Smooth muscle cell of the brain vasculature (primary cell): ENCODE measurements at regions not wholly inside any gene's neighbourhood (a gene's known extent, or its start where the extent isn't known, plus 50 kb on each side); places are given as distances from the start of the nearest gene placed in this dataset.
A peak's percentile ranks its signal among the peaks of the same experiment; 100 is the strongest.

ENCODE experiments used
- DNase-seq: peaks from one replicate; pipeline ENCODE4 v3.0.0-alpha.2; 2012; ENCODE audit warnings: low read depth, low spot score

DNA sequence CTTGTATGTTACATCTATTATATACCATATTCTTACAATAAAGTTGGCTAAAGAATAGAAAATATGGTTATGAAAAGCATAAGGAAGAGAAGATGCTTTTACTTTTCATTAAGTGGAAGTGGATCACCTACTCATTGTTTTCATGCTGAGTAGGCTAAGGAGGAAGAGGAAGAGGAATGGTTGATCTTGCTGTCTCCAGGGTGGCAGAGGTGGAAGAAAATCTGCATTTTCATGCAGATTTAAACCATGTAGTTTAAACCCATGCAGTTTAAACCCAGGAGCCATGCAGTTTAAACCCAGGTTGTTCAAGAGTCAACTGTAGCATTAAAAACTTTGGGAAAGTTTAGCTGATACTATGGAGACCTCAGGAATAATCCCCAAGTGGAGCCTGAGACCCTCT, 214.8 kb upstream of the NAALADL2 start:
- no peak for DNase-seq

DNA sequence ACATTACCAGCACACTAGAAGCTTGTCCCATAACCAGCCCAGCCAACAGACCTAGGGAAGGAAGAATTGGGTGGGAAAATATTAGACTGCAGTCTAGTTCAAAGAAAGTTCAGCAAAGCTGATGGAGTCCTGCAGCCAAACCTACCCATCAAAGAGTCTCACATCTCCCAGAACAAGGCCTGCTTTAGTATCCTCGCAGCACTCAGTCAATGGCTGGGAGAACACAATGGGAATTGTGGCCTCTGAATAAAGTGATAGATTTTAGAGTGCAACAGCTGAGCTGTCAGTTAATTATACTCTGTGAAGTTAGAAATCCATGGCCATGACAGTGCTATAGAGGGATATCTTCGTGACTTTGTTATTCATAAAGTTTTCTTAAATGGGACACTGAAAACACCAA, 207.2 kb upstream of the NAALADL2 start:
- no peak for DNase-seq

DNA sequence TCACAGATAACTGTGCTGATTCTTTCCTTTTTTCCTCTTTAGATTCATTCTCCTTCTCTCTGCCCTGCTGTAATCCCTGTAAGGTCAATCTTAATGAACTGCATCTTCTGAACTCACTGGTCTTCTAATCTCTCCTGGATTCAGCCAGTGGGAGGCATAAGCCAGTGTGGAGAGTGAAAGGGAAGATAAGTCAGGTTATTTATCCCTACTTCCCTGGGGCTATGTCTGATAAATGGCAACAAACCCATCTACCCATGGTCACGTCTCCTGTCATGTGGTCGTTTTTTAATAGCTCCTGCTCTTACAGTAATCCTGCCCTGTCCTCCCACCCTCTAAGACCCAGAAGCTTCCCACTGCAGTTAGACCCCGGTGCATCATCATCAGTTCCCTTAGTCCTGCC, 199.6 kb upstream of the NAALADL2 start:
- DNase-seq: no peak

DNA sequence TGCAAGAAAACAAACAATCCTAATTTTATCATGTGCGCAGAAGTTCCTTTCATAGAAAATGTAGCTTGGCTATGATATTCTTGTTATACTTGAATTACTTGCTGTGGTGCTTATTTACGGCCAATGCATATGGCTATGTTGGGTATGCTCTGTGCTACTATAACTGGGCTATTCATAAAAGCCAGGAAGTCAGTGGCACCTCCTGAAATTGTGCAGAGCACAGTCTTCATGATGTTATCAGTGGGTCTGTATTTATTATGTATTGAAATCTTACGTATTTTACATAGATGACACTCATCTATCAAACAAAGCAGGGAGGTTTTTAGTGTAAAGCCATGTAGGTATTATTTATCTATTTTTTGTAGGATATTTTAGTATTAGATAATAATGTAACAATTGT, 196.5 kb upstream of the NAALADL2 start:
- DNase-seq: no peak

DNA sequence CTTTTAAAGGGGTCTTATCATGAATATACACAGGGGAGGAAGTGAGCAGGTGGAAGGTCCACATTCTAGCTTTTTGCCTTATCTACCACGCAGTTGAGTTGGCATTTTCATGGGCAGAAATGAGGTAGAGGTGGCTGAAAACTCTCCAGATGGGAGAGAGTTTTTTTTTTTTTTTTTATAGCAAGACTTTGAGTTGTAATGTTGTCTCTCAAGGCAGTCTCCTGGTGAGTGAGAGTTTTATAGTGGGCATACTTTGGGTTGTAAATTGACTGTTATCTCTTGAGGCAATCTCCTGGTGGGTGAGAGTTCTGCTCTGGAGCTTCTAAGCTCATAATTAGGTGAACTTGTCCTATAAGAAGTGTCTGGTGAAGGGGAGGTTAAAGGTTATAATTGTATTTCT, 191.7 kb upstream of the NAALADL2 start:
- no peak for DNase-seq

DNA sequence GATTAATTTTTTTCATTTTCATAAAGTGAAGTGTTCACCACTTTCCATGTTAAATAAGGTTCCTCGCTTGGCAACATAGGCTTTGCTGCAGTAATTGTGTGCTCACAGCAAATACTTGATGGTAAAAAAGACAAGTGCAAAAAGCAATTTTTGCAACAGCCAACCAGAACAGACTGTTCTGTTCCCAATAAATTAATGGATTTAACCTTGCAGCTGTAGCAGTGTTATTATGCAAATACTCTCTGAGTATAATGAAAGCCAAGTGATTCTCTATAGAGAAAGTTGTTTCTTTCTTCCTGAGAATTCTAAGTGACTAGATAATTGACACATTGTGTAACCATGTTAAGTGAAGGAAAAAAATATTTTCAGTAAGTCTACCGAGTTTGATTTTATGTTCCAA, 183.7 kb upstream of the NAALADL2 start:
- DNase-seq: no peak

DNA sequence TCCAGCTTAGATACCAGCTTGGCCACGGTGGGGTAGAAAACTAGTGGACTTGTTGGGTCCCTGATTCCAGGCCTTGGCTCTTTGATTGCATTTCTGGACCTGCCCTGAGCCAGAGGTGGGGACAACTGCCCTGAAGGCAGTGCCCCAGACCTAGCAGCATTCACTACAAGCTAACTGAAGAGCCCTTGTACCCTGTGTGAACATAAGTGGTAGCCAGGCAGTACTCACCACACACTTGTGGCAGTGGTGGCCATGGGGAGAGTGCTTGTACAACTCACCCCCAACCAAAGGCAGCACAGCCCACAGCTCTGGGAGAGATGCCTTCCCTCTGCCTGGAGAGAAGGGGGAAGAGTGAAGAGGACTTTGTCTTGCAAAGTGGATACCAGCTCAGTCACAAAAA, 177.3 kb upstream of the NAALADL2 start:
- no peak for DNase-seq

DNA sequence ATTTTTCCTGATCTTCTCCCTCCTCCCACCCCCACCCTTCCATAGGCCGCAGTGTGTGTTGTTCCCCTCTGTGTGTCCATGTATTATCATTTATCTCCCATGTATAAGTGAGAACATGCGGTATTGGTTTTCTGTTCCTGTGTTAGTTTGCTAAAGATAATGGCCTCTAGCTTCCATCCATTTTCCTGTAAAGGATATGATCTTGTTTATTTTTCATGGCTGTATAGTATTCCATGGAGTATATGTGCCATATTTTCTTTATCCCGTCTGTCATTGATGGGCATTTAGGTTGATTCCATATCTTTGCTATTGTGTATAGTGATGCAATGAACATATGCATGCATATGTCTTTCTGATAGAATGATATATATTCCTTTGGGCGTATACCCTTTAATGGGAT, 173.3 kb upstream of the NAALADL2 start:
- DNase-seq: no peak

DNA sequence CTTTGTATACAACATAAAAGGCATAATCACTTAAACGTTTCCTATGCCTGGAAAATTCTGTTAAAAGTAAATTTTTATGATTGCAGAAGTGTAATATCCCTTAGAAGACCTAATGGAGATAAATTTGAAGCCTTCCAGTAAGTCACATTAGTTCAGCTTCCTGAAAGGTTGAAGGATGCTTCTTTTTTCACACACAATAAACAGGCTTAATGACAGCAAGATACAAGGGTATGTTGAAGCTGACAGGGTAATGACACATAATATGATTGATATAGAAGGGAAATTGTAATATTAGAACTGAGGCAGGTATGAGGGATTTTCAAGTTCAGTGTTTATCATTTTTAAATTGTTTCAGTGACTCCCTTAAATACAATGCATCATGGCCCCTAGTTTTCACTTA, 161.8 kb upstream of the NAALADL2 start:
- no peak for DNase-seq

DNA sequence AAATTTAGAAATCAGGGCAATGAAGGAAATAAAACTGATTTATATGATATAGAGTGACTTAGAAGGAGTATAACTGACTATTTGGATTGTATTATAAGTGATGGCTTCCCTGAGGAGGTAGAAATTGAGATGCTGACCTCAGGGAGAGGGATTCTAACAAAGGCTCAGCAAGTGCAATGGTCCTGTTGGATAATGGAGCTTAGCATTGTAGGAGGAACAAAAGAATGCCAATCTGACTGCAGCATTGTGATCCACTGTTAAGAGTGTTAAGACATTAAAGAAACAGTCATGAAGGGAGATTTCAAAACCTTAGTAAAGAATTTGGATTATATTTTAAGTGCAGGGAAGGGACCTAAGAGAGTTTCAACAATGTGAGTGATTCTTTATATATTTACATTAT, 158.4 kb upstream of the NAALADL2 start:
- DNase-seq: no peak

DNA sequence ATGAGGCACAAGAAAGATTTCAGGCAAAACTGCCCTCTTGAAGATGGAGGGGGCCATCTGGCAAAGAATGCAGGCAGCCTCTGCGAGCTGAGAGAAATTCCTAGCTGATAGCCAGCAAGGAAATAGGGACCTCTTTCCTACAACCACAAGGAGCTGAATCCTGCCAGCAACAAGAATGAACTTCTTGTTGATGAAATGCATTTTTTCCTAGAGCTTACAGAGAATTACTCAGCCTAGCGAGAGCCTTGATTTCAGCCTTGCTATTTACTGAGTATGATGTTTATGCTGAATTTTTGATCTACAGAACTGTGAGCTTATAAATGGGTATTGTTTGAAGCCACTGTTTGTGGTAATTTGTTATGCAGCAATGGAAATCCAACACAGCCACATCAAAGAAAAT, 148.5 kb upstream of the NAALADL2 start:
- DNase-seq: no peak

DNA sequence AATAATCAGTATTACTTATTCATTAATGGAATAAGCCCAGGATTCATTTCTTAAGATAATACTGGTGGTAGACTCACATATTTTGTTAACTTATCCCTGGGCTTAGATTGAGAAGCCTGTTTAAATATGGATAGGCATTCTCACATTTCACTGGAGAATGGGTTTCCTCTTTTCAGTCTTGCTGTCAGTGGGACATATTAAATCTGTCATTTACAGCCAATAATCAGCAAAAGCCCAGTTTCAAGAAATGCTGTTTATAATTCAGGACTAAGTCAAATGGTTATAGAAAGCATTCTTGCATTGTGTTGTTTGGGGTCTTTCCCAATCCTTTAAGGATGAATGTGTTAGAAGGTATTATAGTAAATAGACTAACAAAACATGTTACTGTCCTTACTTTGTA, 143.7 kb upstream of the NAALADL2 start:
- DNase-seq: no peak

DNA sequence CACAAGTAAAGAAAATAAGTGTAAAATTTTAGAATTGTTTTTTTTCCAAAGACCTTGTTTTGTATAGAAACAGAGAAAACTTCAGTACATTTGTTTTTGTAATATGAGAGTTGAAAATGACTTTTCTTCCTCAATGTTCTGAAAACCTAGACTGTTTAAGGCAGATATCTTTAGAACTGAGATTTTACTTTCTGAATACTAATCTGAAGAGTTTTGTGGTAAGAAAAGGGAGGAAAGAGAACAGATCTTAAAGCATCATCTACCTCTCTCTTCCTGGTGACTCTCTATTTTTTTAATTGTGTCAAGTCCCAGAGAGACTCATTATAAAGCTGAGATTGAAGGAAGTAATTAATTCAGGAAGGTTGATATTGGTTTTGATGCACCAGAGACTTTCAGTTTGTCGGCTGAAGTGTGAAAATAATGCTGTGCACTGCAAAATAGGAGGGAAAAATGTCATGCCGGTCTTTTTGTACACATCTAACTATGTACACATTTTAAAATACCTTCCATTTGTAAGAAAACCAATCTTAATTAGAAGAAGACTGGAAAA, 142.1 kb upstream of the NAALADL2 start:
- DNase-seq: no peak

DNA sequence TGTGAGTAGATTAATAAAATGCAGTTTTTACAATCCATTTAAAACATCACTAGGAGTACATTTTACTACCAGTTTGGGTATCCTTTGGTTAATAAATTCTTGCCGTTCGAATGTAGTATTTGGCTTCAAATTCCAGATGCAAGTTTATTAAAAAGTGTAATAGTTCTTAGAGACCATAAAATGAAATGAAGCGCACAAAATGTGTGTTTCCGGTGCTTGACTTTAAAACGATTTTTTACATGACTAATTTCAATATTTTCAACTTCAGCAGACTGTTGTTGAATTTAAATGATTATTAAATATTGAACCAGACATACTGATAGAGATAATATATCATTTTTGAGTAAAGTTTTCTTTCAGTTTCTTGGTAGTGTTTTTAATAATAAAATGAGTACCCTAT, 138.4 kb upstream of the NAALADL2 start:
- no peak for DNase-seq

DNA sequence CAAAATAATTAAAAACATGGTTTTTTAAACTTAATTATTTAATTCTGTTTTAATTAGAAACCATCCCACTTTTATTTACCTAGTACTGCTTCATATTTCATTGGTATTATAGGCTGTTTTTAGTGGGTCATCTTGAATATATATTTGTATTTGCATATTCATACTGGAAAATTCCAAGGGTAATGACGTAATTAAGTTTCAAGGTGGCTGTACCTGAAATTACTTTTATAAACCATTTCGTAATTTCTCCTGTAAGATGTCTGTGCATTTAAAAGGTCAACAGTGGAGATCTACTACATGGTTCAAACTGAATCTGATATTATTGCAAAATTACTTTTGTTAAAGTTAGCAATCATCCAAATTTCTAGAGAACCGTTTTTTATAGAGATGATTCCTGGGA, 133.8 kb upstream of the NAALADL2 start:
- no peak for DNase-seq

DNA sequence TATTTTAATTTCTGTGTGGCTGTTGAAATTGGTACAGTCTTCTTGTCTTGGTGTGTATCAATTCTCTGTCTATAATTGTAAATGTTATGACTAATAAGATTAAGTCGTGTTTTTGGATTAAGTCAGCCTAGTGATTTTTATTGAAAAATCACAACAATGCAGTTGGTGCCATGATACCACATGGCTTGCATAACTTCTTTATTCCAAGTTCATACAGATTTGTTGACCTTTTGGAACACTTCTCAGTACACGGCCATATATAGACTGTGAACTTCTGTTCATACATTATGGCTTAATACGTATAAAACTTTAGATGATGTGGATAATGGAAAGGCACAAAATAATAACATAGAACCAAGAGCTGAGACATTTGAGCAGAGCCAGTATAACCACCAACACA, 121.2 kb upstream of the NAALADL2 start:
- DNase-seq: no peak

DNA sequence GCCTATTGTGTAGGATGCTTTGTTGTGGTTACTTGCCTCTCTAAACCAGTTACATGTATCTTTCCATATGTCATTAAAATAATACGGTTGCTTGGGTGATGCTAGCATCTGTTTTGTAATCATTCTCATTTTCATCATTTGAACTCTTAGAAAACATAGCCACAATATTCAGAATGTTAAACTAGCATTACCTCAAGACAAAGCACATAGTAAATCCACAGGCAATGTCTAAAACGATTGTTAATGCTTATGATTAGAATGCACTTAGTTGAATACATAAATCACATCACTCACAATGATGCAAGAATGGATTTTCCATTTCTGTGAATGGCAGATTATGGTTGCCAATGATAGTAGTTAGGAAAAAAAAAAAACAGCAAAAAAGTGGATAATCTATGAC, 110.0 kb upstream of the NAALADL2 start:
- no peak for DNase-seq

DNA sequence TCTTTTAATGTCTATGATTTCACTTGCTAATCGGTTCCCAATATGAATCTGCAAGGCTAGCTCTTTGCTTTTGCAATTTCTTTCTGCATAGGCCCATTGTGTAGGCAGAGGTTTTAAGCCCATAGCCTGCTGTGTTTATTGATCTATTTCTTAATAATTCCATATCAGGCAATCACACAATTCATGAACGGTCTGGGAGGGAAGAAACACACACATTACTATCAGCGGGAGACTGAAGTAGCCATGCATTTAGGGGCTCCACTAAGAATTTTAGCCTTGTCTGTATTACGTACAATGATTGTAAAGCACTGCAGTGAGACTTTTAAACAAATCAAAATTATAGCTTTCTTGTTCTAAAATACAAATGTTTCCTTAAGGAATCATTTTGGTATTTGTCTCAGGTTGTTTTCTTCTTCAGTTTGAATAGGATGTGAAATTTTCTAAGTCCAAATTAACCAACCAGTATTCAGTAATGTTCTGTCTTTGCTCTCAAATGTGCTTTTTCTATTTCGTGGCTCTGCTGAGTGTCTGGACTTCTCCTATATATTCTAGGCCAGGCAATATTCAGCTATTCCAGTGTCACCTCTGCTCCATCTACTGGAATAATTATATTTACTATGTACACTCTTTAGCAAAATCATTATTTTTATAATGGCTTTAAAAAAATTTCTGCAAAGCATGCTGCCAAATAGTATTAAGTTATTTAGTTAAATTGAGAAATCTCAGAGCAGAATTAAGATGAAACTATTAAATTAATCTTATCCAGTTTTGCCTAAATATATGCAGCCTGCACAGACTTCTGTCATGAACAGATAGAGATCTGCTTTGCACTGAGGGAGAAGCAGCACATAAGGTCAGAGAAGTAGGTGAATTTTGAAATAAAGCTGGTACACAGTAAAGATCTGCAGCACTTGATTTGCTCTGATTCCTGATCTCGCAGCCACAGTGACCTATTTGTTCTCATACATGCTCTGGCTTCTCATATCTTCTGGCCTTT, 103.0 kb upstream of the NAALADL2 start:
- DNase-seq: no peak

DNA sequence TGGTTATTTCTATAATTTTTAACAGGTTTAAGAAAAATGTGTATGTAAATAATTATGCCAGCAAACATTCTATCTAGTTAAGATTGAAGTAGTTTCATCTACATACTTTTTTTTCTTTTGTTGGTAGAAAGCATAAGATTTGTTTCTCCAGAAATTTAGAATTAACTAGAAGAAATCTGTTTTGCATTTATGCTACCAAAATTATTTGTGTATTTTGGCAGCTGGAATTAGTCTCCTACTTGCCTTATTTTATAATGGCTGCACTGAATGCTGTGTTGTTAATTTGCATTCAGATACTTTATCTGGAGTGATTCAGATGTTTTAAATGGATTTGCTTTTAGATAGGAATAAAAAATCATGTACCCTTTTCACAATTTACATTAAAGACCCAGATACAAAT, 100.2 kb upstream of the NAALADL2 start:
- DNase-seq: no peak

DNA sequence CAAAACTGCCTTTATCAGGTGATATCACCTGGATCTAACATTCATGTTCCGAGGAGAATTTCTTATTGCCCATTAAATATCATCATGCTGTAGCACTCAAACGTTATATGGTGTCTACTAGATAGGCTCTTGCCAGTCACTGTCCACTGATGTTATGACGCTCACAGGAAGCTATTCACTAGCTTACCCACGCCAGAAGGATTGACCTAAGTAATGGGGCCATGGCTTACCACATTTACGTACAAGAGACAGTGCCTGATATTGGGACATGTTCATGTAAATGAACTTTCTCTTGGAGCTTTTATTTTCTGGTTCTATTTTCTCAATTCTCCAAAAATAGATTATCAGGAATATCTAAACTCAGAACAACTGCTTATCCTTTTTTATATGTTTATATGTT, 91.7 kb upstream of the NAALADL2 start:
- DNase-seq: peak; percentile 13

DNA sequence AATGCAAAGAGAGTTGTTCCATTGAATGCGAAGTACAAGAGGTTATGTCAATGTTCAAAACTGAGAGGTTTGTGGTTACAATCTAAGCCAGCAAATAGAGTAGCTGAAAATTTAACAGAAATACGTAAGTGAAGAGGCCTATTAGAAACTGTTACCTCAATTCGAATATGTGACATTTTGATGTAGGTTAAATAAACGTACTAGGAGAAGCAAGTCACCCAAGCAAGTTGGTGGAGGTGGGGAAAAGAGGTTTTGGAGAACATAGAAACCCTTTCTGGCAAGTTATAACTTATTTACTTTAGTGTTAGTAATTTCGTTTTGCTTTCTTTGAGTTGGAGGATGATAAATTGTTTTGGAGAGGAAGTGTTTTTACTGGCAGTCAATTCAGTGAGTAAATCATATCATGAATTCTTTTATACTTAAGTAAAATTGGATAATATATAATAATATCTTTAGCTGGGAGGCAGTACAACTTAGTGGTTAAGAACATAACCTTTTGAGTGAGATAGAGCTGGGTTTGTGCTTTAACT, 91.2 kb upstream of the NAALADL2 start:
- peak; percentile 64 for DNase-seq

DNA sequence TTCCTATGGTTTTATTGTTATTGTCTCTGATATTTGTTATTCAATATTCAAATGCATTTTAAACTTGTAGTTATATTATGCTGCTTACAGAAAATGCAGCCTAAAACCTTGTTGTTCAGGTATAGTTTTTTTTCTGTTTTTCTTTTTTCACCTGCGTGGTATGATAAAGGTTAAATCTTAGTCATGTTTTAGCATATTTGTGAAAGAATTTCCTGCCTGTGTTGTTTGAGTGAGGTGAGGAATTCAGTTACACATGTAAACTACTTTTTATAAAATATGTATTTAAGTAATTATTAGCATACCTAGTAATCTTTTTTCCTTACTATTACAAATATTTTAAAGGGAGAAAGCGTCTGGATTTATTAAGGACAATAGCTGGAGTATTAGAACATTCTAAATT, 90.0 kb upstream of the NAALADL2 start:
- no peak for DNase-seq

DNA sequence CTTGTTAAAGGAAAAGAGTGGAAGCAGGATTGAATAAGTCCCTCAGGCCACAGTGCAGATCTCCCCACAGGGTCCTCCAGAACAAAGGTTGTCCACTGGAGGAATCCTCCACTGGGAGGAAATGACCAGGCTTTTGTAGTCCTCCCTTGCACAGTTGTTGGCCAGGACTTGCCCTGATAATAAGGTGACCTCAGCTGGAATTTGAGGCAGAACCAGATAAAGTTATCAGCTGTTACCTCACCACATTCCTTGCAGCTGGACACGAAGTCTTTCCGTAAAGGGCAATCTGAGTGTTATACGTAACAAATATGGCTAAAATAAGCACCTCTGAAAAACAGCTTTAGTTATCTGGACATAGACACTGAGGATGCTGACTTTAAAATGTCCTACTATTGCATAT, 83.5 kb upstream of the NAALADL2 start:
- no peak for DNase-seq
